Tongue (tissue), 1 donor: ENCODE measurements at regions not wholly inside any gene's neighbourhood (a gene's known extent, or its start where the extent isn't known, plus 50 kb on each side); places are given as distances from the start of the nearest gene placed in this dataset.
"Not testable (repeated sequence)": the region's sequence is repeated elsewhere in the genome, so short reads cannot be mapped to it uniquely, and the experiment has no call there.

Experiments
- DNase-seq: peaks from one replicate; pipeline ENCODE4 v3.0.0-alpha.2; 2015

GRCh38 chr21:20404915-20405314 is 593.3 kb upstream of the NCAM2 start:
- DNase-seq, result no peak

GRCh38 chr21:20418353-20418752 is 579.9 kb upstream of the NCAM2 start:
- no peak for DNase-seq

- DNase-seq, result no peak
Measured at GRCh38 chr21:20419772-20420171, 578.4 kb upstream of the NCAM2 start.

GRCh38 chr21:20424943-20425342 is 573.3 kb upstream of the NCAM2 start:
- no peak for DNase-seq

- no peak for DNase-seq
Measured at GRCh38 chr21:20425856-20426255, 572.4 kb upstream of the NCAM2 start.

GRCh38 chr21:20440338-20440737 is 557.9 kb upstream of the NCAM2 start:
- DNase-seq, result no peak

- DNase-seq, result peak; percentile 4
Measured at GRCh38 chr21:20443558-20444155, 554.6 kb upstream of the NCAM2 start.

- no peak for DNase-seq
Measured at GRCh38 chr21:20445971-20446370, 552.2 kb upstream of the NCAM2 start.

GRCh38 chr21:20451046-20451445 is 547.2 kb upstream of the NCAM2 start:
- DNase-seq, result no peak

GRCh38 chr21:20452935-20453334 is 545.3 kb upstream of the NCAM2 start:
- no peak for DNase-seq

GRCh38 chr21:20459838-20460237 is 538.4 kb upstream of the NCAM2 start:
- no peak for DNase-seq

GRCh38 chr21:20463362-20463761 is 534.8 kb upstream of the NCAM2 start:
- DNase-seq, result no peak

GRCh38 chr21:20469361-20469760 is 528.8 kb upstream of the NCAM2 start:
- DNase-seq, result no peak

- no peak for DNase-seq
Measured at GRCh38 chr21:20486303-20486702, 511.9 kb upstream of the NCAM2 start.

GRCh38 chr21:20502915-20503314 is 495.3 kb upstream of the NCAM2 start:
- DNase-seq, result not testable (repeated sequence)

GRCh38 chr21:20507783-20508182 is 490.4 kb upstream of the NCAM2 start:
- no peak for DNase-seq

- no peak for DNase-seq
Measured at GRCh38 chr21:20511216-20511880, 486.9 kb upstream of the NCAM2 start.

GRCh38 chr21:20515446-20515845 is 482.8 kb upstream of the NCAM2 start:
- no peak for DNase-seq

GRCh38 chr21:20519076-20519475 is 479.1 kb upstream of the NCAM2 start:
- no peak for DNase-seq

GRCh38 chr21:20522611-20523010 is 475.6 kb upstream of the NCAM2 start:
- no peak for DNase-seq

- DNase-seq, result no peak
Measured at GRCh38 chr21:20523191-20523590, 475.0 kb upstream of the NCAM2 start.

GRCh38 chr21:20527731-20528460 is 470.3 kb upstream of the NCAM2 start:
- DNase-seq, result peak; percentile 62

- DNase-seq, result no peak
Measured at GRCh38 chr21:20537130-20537529, 461.1 kb upstream of the NCAM2 start.
